ENCODE measurements at regions not wholly inside any gene's neighbourhood (a gene's known extent, or its start where the extent isn't known, plus 50 kb on each side); places are given as distances from the start of the nearest gene placed in this dataset.

GRCh38 chr1:199859491-199859933, 168.0 kb upstream of the NR5A2 start:
- TF ChIP-seq CTCF (IDR thresholded peaks at IDR 0.05; ENCODE audit: insufficient read depth, low read length) (no peak), REST (IDR thresholded peaks at IDR 0.05; ENCODE audit: insufficient replicate concordance, low read depth) (no peak), POLR2AphosphoS5 (IDR thresholded peaks at IDR 0.05; ENCODE audit: low read depth) (no peak)

All from HL-60 (cell line).